Lung (tissue), 11 donors: ENCODE measurements at regions not wholly inside any gene's neighbourhood (a gene's known extent, or its start where the extent isn't known, plus 50 kb on each side); places are given as distances from the start of the nearest gene placed in this dataset.
A peak's percentile ranks its signal among the peaks of the same experiment; 100 is the strongest.

Experiments used
- ATAC-seq: fragments of 200-7000 bp; cut with Tn5 transposase; one replicate; pipeline ENCODE4 v1.9.1; 2020; ENCODE audit warnings: moderate number of reproducible peaks; ENCODE audit not compliant: insufficient read depth, low FRiP score
- DNase-seq, 3 donors: peaks; one replicate each; pipeline ENCODE4 v3.0.0-alpha.2; 2013 to 2017
- H3K27ac ChIP-seq, 2 donors: one replicate each; pipeline ENCODE4 v1.5.1; 2013; ENCODE audit warnings: mild to moderate bottlenecking in 2 of 2, moderate library complexity in 2 of 2, control low read depth in 1 of 2, inconsistent platforms in 1 of 2, low read depth in 1 of 2, low read length in 1 of 2
- H3K27me3 ChIP-seq, 3 donors: one replicate each; pipeline ENCODE4 v1.5.1; 2013; ENCODE audit warnings: low read length in 2 of 3; ENCODE audit not compliant: control insufficient read depth in 3 of 3, insufficient read depth in 3 of 3
- H3K36me3 ChIP-seq, 4 donors: one replicate each; pipeline ENCODE4 v1.5.1; 2013; ENCODE audit warnings: low read length in 4 of 4, mild to moderate bottlenecking in 1 of 4, moderate library complexity in 1 of 4; ENCODE audit not compliant: control insufficient read depth in 4 of 4, insufficient read depth in 4 of 4
- H3K4me1 ChIP-seq, 5 donors: one replicate each; pipeline ENCODE4 v1.5.1; 2013; ENCODE audit warnings: low read length in 5 of 5, mild to moderate bottlenecking in 2 of 5, moderate library complexity in 1 of 5; ENCODE audit not compliant: control insufficient read depth in 5 of 5, insufficient read depth in 5 of 5
- H3K4me3 ChIP-seq: one replicate; pipeline ENCODE4 v1.5.1; 2013; ENCODE audit warnings: mild to moderate bottlenecking, control low read depth, moderate library complexity
- H3K9ac ChIP-seq, 2 donors: one replicate each; pipeline ENCODE4 v1.5.1; 2013; ENCODE audit warnings: low read length in 2 of 2, control low read depth in 1 of 2; ENCODE audit not compliant: insufficient read depth in 1 of 2
- H3K9me3 ChIP-seq, 4 donors: one replicate each; pipeline ENCODE4 v1.5.1; 2013; ENCODE audit warnings: low read length in 3 of 4, mild to moderate bottlenecking in 1 of 4, moderate library complexity in 1 of 4; ENCODE audit not compliant: control insufficient read depth in 4 of 4, insufficient read depth in 3 of 4
- WGBS, 2 donors: extraction: QIAGEN DNeasy Blood & Tissue Kit; methylation state at CpG; one replicate each; pipeline ENCODE4 v1.1.7; 2013; 5-methylcytosine and 5-hydroxymethylcytosine counted together
- TF ChIP-seq, protein P1 (sequence below): IDR thresholded peaks from 2 replicates; pipeline ENCODE4 v1.5.1; 2012; ENCODE audit warnings: mild to moderate bottlenecking; ENCODE audit errors: control extremely low read depth, extremely low read depth
- donor health status: control.
- donor health status: control.
- donor health status: Bipolar disorder and iron deficiency.
- donor health status: healthy.
- donor health status: DM: yes; HTN: yes; CAD: no.

- ATAC-seq, result no peak
- Histone ChIP-seq H3K9ac (no peak overlapping the region), H3K27ac (no peak overlapping the region), H3K9me3 (no peaks in the 10 kb centered on the region), H3K4me3 (no peak overlapping the region), H3K36me3 (no peaks in the 10 kb centered on the region), H3K27me3 (no peaks in the 10 kb centered on the region), H3K4me1 (no peaks in the 10 kb centered on the region)
- TF ChIP-seq, protein P1, sequence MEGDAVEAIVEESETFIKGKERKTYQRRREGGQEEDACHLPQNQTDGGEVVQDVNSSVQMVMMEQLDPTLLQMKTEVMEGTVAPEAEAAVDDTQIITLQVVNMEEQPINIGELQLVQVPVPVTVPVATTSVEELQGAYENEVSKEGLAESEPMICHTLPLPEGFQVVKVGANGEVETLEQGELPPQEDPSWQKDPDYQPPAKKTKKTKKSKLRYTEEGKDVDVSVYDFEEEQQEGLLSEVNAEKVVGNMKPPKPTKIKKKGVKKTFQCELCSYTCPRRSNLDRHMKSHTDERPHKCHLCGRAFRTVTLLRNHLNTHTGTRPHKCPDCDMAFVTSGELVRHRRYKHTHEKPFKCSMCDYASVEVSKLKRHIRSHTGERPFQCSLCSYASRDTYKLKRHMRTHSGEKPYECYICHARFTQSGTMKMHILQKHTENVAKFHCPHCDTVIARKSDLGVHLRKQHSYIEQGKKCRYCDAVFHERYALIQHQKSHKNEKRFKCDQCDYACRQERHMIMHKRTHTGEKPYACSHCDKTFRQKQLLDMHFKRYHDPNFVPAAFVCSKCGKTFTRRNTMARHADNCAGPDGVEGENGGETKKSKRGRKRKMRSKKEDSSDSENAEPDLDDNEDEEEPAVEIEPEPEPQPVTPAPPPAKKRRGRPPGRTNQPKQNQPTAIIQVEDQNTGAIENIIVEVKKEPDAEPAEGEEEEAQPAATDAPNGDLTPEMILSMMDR, result no peak
- DNase-seq, result no peak
These were observed 660.6 kb upstream of the NR3C2 start for GRCh38 chr4:149102765-149103164.

GRCh38 chr4:149101649-149102048 lies 659.4 kb upstream of the NR3C2 start:
- no peak for DNase-seq
- Histone ChIP-seq H3K27me3 (no peaks in the 10 kb centered on the region), H3K9ac (no peak overlapping the region), H3K36me3 (no peaks in the 10 kb centered on the region), H3K27ac (no peak overlapping the region), H3K4me1 (no peaks in the 10 kb centered on the region), H3K9me3 (no peaks in the 10 kb centered on the region), H3K4me3 (no peak overlapping the region)
- TF ChIP-seq, protein P1, result no peak
- 93 to 96% methylated on average over 2 of the region's 2 CpGs for WGBS, 2 donors
- no peak for ATAC-seq

GRCh38 chr4:149095811-149096210 lies 653.6 kb upstream of the NR3C2 start:
- ATAC-seq, result no peak
- Histone ChIP-seq H3K36me3 (no peaks in the 10 kb centered on the region), H3K4me1 (no peaks in the 10 kb centered on the region), H3K4me3 (no peak overlapping the region), H3K27ac (no peak overlapping the region), H3K9ac (no peak overlapping the region), H3K27me3 (no peaks in the 10 kb centered on the region), H3K9me3 (peaks cover 0 to 2% (median 0%) of the 10 kb centered on the region in 4 donors)
- no peak for DNase-seq
- WGBS, 2 donors, result 73 to 78% methylated on average over 1 of the region's 1 CpG
- TF ChIP-seq, protein P1, result no peak

GRCh38 chr4:149095001-149095400 lies 652.8 kb upstream of the NR3C2 start:
- Histone ChIP-seq H3K9me3 (peaks cover 0 to 2% (median 0%) of the 10 kb centered on the region in 4 donors), H3K36me3 (no peaks in the 10 kb centered on the region), H3K9ac (no peak overlapping the region), H3K27me3 (no peaks in the 10 kb centered on the region), H3K4me1 (no peaks in the 10 kb centered on the region), H3K27ac (no peak overlapping the region), H3K4me3 (no peak overlapping the region)
- TF ChIP-seq, protein P1, result no peak
- no peak for ATAC-seq
- peak in 1 of 3 donors; percentile 10 for DNase-seq
